ENCODE measurements at regions not wholly inside any gene's neighbourhood (a gene's known extent, or its start where the extent isn't known, plus 50 kb on each side); places are given as distances from the start of the nearest gene placed in this dataset.
A peak's percentile ranks its signal among the peaks of the same experiment; 100 is the strongest.

GRCh38 chr22:22084089-22084711, 101.6 kb upstream of the TOP3B start:
- no peak overlapping the region for H3K4me3 Mint-ChIP-seq (ENCODE audit: unreplicated experiment)
- no peaks in the 10 kb centered on the region for H3K4me1 Mint-ChIP-seq (ENCODE audit: unreplicated experiment)
- H3K27ac Mint-ChIP-seq (ENCODE audit: unreplicated experiment), result no peak overlapping the region
- H3K36me3 Mint-ChIP-seq (ENCODE audit: unreplicated experiment), result no peaks in the 10 kb centered on the region
- H3K9me3 Mint-ChIP-seq (ENCODE audit: unreplicated experiment), result no peaks in the 10 kb centered on the region
- H3K27me3 Mint-ChIP-seq (ENCODE audit: unreplicated experiment), result peaks cover 58% of the 10 kb centered on the region
- no peak for DNase-seq (ENCODE audit: extremely low spot score, unreplicated experiment)
- TF ChIP-seq CTCF (IDR thresholded peaks at IDR 0.05), result no peak

GRCh38 chr22:22082960-22083359, 100.4 kb upstream of the TOP3B start:
- DNase-seq (ENCODE audit: extremely low spot score, unreplicated experiment), result no peak
- H3K27ac Mint-ChIP-seq (ENCODE audit: unreplicated experiment), result no peak overlapping the region
- H3K36me3 Mint-ChIP-seq (ENCODE audit: unreplicated experiment), result no peaks in the 10 kb centered on the region
- TF ChIP-seq CTCF (IDR thresholded peaks at IDR 0.05), result no peak
- no peak overlapping the region for H3K4me3 Mint-ChIP-seq (ENCODE audit: unreplicated experiment)
- H3K4me1 Mint-ChIP-seq (ENCODE audit: unreplicated experiment), result no peaks in the 10 kb centered on the region
- H3K9me3 Mint-ChIP-seq (ENCODE audit: unreplicated experiment), result no peaks in the 10 kb centered on the region
- H3K27me3 Mint-ChIP-seq (ENCODE audit: unreplicated experiment), result peaks cover 56% of the 10 kb centered on the region

- H3K9me3 Mint-ChIP-seq (ENCODE audit: unreplicated experiment), result no peaks in the 10 kb centered on the region
- no peak overlapping the region for H3K27ac Mint-ChIP-seq (ENCODE audit: unreplicated experiment)
- no peak overlapping the region for H3K4me3 Mint-ChIP-seq (ENCODE audit: unreplicated experiment)
- H3K4me1 Mint-ChIP-seq (ENCODE audit: unreplicated experiment), result peaks cover 4% of the 10 kb centered on the region
- peaks cover 59% of the 10 kb centered on the region for H3K27me3 Mint-ChIP-seq (ENCODE audit: unreplicated experiment)
- no peaks in the 10 kb centered on the region for H3K36me3 Mint-ChIP-seq (ENCODE audit: unreplicated experiment)
- no peak for DNase-seq (ENCODE audit: extremely low spot score, unreplicated experiment)
- no peak for TF ChIP-seq CTCF (IDR thresholded peaks at IDR 0.05)
Observed at GRCh38 chr22:22082229-22082835, 99.7 kb upstream of the TOP3B start.

GRCh38 chr22:22080270-22080669, 97.7 kb upstream of the TOP3B start:
- peaks cover 56% of the 10 kb centered on the region for H3K27me3 Mint-ChIP-seq (ENCODE audit: unreplicated experiment)
- H3K36me3 Mint-ChIP-seq (ENCODE audit: unreplicated experiment), result no peaks in the 10 kb centered on the region
- H3K4me1 Mint-ChIP-seq (ENCODE audit: unreplicated experiment), result peaks cover 21% of the 10 kb centered on the region
- no peak overlapping the region for H3K27ac Mint-ChIP-seq (ENCODE audit: unreplicated experiment)
- peak; percentile 46 for DNase-seq (ENCODE audit: extremely low spot score, unreplicated experiment)
- no peak for TF ChIP-seq CTCF (IDR thresholded peaks at IDR 0.05)
- no peaks in the 10 kb centered on the region for H3K9me3 Mint-ChIP-seq (ENCODE audit: unreplicated experiment)
- no peak overlapping the region for H3K4me3 Mint-ChIP-seq (ENCODE audit: unreplicated experiment)

GRCh38 chr22:22079404-22080148, 97.0 kb upstream of the TOP3B start:
- Mint-ChIP-seq H3K4me3 (ENCODE audit: unreplicated experiment) (no peak overlapping the region), H3K27ac (ENCODE audit: unreplicated experiment) (no peak overlapping the region), H3K9me3 (ENCODE audit: unreplicated experiment) (no peaks in the 10 kb centered on the region), H3K27me3 (ENCODE audit: unreplicated experiment) (peaks cover 54% of the 10 kb centered on the region), H3K36me3 (ENCODE audit: unreplicated experiment) (no peaks in the 10 kb centered on the region), H3K4me1 (ENCODE audit: unreplicated experiment) (peaks cover 28% of the 10 kb centered on the region)
- no peak for TF ChIP-seq CTCF (IDR thresholded peaks at IDR 0.05)
- DNase-seq (ENCODE audit: extremely low spot score, unreplicated experiment), result peak; percentile 48

Measured in osteocyte (in vitro differentiated cells).